ENCODE measurements at regions not wholly inside any gene's neighbourhood (a gene's known extent, or its start where the extent isn't known, plus 50 kb on each side); places are given as distances from the start of the nearest gene placed in this dataset.

DNA sequence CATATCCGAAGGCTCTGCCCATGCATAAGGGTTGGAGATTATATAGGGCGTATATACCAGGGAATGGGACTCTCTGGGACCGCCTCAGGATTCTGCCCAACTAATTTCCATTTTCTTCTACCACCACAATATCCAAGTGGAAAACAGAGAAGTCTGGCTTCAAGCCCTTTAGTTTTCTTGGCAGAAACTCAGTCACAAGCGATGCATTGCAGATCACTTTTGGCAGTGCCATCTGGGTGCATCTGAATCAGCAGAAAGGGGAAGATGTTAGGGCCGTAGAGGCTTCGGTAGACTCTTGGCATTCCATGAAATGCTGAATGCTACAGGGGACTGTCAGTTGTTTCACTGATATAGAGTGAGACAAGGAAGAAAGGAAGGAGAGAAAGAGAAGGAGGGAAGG lies 94.1 kb upstream of the FAM9B start:
- ChIA-PET POLR2A (no interaction called here), CTCF (no interaction called here)
- no peak for DNase-seq (ENCODE audit: low read depth, low spot score)
- TF ChIP-seq, protein P1, sequence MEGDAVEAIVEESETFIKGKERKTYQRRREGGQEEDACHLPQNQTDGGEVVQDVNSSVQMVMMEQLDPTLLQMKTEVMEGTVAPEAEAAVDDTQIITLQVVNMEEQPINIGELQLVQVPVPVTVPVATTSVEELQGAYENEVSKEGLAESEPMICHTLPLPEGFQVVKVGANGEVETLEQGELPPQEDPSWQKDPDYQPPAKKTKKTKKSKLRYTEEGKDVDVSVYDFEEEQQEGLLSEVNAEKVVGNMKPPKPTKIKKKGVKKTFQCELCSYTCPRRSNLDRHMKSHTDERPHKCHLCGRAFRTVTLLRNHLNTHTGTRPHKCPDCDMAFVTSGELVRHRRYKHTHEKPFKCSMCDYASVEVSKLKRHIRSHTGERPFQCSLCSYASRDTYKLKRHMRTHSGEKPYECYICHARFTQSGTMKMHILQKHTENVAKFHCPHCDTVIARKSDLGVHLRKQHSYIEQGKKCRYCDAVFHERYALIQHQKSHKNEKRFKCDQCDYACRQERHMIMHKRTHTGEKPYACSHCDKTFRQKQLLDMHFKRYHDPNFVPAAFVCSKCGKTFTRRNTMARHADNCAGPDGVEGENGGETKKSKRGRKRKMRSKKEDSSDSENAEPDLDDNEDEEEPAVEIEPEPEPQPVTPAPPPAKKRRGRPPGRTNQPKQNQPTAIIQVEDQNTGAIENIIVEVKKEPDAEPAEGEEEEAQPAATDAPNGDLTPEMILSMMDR (IDR thresholded peaks at IDR 0.05; ENCODE audit: low read depth, low read length): no peak
- Histone ChIP-seq H3K27ac (ENCODE audit: low read depth, low read length) (no peak overlapping the region), H3K9me3 (ENCODE audit: control insufficient read depth, insufficient read depth, low read length) (no peaks in the 10 kb centered on the region), H3K27me3 (ENCODE audit: control insufficient read depth, insufficient read depth, low read length) (no peaks in the 10 kb centered on the region), H3K4me3 (ENCODE audit: low read depth, low read length) (no peak overlapping the region)

DNA sequence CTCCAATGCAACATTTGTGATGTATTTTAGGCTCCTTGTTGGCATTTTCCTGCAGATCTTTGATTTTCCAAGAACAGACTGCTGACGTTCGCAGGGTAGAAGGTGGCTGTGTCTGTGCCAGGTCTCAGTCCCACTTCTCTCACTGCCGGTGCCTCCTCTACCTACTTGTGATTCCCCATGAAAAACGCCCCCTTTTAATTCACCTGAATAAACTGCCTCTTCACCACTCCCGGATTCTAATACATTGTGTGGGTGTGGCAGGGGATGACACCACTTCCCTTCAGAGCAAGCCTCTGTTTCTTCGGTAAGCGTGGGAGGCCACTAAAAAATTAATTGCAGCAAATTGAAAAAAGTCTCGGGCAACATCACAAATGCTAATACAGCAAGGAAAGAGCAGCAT lies 96.1 kb upstream of the FAM9B start:
- Histone ChIP-seq H3K4me3 (ENCODE audit: low read depth, low read length) (no peak overlapping the region), H3K9me3 (ENCODE audit: control insufficient read depth, insufficient read depth, low read length) (no peaks in the 10 kb centered on the region), H3K27me3 (ENCODE audit: control insufficient read depth, insufficient read depth, low read length) (no peaks in the 10 kb centered on the region), H3K27ac (ENCODE audit: low read depth, low read length) (no peak overlapping the region)
- ChIA-PET POLR2A (no interaction called here), CTCF (no interaction called here)
- DNase-seq (ENCODE audit: low read depth, low spot score): no peak
- TF ChIP-seq, protein P1 (IDR thresholded peaks at IDR 0.05; ENCODE audit: low read depth, low read length): no peak

DNA sequence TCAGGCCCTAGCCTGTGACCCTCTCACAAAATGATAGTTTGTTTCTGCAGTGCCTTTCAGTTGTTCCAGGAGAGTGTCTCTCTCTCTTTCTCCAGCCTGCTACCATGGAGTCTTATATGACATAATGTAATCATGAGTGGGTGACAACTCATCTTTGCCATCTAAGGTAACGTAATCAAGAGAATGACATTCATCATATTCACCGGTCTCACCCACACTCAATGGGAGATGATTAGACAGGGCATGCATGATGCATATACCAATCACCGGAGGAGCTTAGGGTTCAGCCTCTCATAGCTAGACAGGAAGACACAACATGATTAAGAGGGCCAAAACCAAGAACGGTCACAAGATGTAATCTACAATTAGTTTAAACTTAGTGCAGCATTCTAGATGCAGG lies 97.1 kb upstream of the FAM9B start:
- Histone ChIP-seq H3K4me3 (ENCODE audit: low read depth, low read length) (no peak overlapping the region), H3K9me3 (ENCODE audit: control insufficient read depth, insufficient read depth, low read length) (no peaks in the 10 kb centered on the region), H3K27ac (ENCODE audit: low read depth, low read length) (no peak overlapping the region), H3K27me3 (ENCODE audit: control insufficient read depth, insufficient read depth, low read length) (no peaks in the 10 kb centered on the region)
- POLR2A ChIA-PET: no interaction called here
- DNase-seq (ENCODE audit: low read depth, low spot score): no peak
- CTCF ChIA-PET: no interaction called here
- TF ChIP-seq, protein P1 (IDR thresholded peaks at IDR 0.05; ENCODE audit: low read depth, low read length): no peak

DNA sequence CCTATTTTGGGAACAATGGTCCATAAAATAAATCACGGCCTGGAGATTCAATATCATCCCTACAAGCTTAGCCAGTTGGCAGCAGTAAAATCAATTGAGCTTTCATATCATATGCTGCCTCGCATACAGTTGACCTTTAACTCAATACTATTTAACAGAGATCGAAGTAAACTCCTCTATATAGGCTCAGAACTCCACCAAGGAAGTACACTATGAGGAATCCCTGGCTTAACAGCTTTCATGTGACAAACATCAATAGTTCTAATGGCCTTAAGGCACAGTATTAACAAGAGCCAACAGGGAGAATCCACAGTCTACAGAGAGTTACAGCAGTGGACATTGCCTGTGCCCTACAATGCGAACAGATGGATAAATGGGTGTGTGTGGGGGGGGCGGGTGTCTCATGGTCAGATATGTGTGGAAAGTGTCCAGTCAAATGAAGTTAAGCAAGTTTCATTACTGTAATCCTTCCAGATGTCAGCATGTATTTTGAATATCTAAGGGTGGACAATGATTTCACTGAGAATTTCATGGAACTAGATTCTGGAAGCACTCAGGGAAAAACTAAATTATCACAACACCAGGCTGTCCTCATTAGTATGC lies 98.2 kb upstream of the FAM9B start:
- H3K27me3 ChIP-seq (ENCODE audit: control insufficient read depth, insufficient read depth, low read length): no peaks in the 10 kb centered on the region
- TF ChIP-seq, protein P1 (IDR thresholded peaks at IDR 0.05; ENCODE audit: low read depth, low read length): no peak
- H3K9me3 ChIP-seq (ENCODE audit: control insufficient read depth, insufficient read depth, low read length): no peaks in the 10 kb centered on the region
- no peak for DNase-seq (ENCODE audit: low read depth, low spot score)
- no peak overlapping the region for H3K27ac ChIP-seq (ENCODE audit: low read depth, low read length)
- POLR2A ChIA-PET: no interaction called here
- CTCF ChIA-PET: no interaction called here
- H3K4me3 ChIP-seq (ENCODE audit: low read depth, low read length): no peak overlapping the region

DNA sequence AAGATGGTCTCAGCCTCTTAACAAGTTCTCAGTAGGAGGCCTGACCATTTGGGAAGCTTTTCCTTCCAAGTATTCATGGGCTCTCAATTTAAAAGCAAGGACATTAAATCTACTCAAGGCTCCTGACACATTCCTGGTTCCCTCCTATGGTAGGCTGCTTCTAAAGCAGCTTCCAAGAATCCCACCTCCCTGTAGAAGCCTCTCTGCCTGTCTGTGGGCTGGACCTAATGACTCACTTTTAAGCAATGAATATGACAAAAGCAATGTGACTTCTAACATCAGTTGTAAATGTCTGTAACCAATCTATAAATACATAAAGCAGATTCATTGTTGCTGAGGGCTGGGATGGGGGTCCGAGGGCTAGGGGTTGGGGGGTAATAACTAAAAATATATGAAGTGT lies 99.5 kb upstream of the FAM9B start:
- DNase-seq (ENCODE audit: low read depth, low spot score): no peak
- no peak overlapping the region for H3K4me3 ChIP-seq (ENCODE audit: low read depth, low read length)
- POLR2A ChIA-PET: no interaction called here
- CTCF ChIA-PET: no interaction called here
- no peaks in the 10 kb centered on the region for H3K27me3 ChIP-seq (ENCODE audit: control insufficient read depth, insufficient read depth, low read length)
- no peak overlapping the region for H3K27ac ChIP-seq (ENCODE audit: low read depth, low read length)
- TF ChIP-seq, protein P1 (IDR thresholded peaks at IDR 0.05; ENCODE audit: low read depth, low read length): no peak
- H3K9me3 ChIP-seq (ENCODE audit: control insufficient read depth, insufficient read depth, low read length): no peaks in the 10 kb centered on the region

Measured in AG04450 (cell line).